GM18502 (cell line): ENCODE measurements at regions not wholly inside any gene's neighbourhood (a gene's known extent, or its start where the extent isn't known, plus 50 kb on each side); places are given as distances from the start of the nearest gene placed in this dataset.
"Not testable (repeated sequence)": the region's sequence is repeated elsewhere in the genome, so short reads cannot be mapped to it uniquely, and the experiment has no call there.

ENCODE experiments used
- ATAC-seq: cut with Tn5 transposase; IDR thresholded peaks from one replicate; pipeline ENCODE4 v1.9.1; 2021; ENCODE audit warnings: mild to moderate bottlenecking; ENCODE audit not compliant: unreplicated experiment, poor library complexity

DNA sequence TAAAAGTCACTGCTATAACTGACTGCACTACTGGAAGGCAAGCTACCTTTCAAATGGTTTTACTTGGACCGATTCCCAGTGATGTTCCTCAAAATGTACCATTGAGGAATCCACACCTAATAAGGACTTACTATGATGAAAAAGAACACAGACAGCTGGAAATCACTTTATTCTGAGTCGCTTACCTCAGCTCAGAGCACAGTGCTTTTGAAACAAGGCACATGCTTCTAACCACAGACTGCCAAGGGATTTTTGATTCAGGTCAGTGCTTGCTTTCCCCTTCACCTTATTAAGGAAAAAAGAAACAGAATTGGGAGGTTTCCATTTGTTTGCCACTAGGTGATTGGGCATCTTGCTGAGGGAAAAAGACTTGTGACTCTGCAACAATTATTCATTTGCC, 707.5 kb upstream of the FSHR start:
- no peak for ATAC-seq

DNA sequence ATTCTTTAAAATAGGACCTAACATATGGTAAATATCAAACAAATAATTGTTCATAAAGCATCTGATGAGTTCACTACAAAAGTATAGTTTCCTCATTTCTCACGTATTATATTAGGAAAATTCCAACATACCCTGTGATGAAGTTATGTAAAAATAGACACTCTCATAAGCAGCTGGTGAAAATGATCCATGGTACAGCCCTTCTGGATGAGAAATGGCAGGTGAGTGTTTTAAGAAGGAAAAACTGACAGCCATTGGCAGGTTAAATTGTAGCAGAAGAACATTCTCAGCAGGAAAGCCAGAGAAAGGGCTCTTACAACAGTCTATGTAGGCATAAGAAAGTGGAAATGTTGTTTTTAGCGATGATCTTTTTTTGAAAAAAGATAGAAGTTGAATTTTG, 706.5 kb upstream of the FSHR start:
- no peak for ATAC-seq

- no peak for ATAC-seq
Measured at GRCh38 chr2:49860170-49860569, 705.9 kb upstream of the FSHR start.

- no peak for ATAC-seq
Measured at GRCh38 chr2:49858657-49859056, 704.3 kb upstream of the FSHR start.

GRCh38 chr2:49858113-49858490, 703.8 kb upstream of the FSHR start:
- ATAC-seq = no peak

DNA sequence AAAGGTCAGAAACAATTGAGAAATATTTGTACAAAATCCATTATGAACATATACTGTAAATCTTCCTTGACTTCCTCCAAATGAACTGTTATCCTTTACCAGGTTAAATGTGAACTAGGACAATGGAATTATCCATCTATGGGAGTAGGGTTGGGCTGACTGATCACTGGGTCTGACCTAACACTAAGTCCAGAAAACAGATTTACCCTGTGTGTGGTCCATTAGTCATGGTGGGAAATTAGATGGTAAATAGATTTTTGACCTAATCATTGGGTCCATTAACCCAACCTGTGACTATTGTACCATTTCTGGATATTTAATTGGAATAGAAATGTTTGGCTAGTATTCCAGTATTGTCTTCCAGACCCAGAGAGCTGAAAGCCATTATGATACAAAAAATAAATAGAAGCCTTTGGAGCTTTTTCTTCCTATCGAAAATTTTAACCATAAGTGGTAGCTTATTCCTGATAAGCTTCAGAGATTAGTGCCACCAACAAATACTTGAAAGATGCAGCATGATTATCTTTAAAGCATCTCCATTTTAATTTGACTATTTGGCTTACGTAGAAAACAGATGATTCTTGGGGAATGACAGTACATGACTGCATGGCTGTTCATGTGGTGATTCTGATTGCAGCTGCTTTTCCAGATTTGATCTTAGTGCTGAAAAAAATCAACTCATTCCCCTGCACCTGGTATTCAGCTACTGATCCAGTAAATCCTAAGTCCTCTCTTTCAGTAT, 703.2 kb upstream of the FSHR start:
- ATAC-seq = no peak

GRCh38 chr2:49845671-49846070, 691.4 kb upstream of the FSHR start:
- no peak for ATAC-seq

GRCh38 chr2:49845021-49845420, 690.7 kb upstream of the FSHR start:
- no peak for ATAC-seq

- ATAC-seq = not testable (repeated sequence)
Measured at GRCh38 chr2:49844113-49844512, 689.8 kb upstream of the FSHR start.

GRCh38 chr2:49843314-49843713, 689.0 kb upstream of the FSHR start:
- no peak for ATAC-seq

GRCh38 chr2:49840428-49840975, 686.2 kb upstream of the FSHR start:
- ATAC-seq = no peak

DNA sequence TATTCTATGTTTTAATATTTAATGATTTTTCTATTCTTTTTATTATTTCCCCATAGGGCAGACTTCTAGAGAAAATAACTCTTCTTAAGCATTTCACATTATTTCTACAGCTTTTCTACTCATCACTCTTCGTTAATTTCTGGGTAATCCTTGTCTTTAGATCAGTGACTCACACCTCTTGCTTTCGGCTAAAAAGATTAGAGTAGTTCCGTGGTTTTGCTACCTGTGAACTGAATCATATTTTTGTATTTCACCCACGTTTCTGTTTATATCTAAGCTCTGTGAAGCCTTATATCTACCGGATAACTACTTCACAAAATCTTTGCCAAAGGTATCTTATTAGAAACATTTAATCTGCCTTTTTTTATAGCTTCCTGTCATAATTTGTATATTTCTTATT, 685.5 kb upstream of the FSHR start:
- ATAC-seq = no peak

- ATAC-seq = no peak
Measured at GRCh38 chr2:49837561-49838293, 683.4 kb upstream of the FSHR start.

DNA sequence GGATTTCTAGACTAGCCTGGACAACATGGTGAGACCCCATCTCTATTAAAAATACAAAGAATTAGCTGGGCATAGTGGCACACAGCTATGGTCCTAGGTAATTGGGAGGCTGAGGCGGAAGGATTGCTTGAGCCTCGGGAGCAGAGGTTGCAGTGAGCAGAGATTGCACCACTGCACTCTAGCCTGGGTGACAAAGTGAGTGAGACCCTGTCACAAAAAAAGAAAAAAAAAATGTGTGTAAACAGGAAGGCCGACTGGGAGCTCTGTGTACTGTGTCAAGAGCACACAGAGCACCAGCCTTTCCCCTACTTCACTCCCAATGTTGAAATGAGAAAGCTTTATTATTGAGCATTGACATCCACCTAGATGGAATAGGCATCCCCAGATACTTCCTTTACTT, 681.7 kb upstream of the FSHR start:
- ATAC-seq = no peak

GRCh38 chr2:49834433-49834832, 680.1 kb upstream of the FSHR start:
- no peak for ATAC-seq

- ATAC-seq = no peak
Measured at GRCh38 chr2:49832555-49832954, 678.2 kb upstream of the FSHR start.

DNA sequence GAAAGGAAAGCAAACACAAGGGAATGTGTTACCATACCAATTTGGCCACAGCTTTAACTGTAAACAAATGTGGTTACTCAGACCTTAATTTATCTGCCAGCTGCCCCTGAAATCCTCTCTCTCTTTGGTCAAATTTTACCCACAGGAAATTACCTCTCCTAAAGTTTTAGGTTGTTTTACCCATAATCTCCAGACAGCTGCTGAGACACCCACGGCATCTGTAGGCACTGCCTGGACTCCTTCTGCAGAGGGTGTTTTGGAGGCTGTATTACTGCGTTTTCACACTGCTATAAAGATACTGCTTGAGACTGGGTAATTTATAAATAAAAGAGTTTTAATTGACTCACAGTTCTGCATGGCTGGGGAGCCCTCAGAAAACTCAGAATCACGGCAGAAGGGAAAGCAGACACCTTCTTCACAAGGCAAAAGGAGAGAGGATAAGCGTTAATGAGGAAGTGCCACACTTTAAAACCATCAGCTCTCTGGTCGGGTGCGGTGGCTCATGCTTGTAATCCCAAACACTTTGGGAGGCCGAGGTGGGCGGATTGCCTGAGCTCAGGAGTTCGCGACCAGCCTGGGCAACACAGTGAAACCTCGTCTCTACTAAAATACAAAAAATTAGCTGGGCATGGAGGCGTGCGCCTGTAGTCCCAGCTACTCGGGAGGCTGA, 677.5 kb upstream of the FSHR start:
- ATAC-seq = no peak

DNA sequence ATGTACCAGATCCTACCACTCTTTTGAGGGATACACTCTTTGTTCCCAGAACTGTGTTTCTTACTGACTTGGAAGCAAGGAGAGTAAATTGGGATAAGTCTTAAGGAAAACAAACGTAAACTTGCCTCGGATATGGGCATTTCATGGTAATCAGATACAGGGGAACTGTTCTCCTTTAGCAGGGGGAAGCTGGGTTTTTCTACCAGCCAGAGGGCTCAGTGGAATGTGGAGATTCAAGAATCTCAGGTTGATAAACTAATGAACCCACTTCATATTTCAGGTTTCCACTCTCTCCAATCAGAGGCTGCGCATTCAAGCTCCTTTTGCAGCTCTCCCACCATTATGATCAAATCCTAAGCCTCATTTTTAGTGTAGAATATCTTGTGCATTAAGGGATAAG, 676.5 kb upstream of the FSHR start:
- no peak for ATAC-seq

DNA sequence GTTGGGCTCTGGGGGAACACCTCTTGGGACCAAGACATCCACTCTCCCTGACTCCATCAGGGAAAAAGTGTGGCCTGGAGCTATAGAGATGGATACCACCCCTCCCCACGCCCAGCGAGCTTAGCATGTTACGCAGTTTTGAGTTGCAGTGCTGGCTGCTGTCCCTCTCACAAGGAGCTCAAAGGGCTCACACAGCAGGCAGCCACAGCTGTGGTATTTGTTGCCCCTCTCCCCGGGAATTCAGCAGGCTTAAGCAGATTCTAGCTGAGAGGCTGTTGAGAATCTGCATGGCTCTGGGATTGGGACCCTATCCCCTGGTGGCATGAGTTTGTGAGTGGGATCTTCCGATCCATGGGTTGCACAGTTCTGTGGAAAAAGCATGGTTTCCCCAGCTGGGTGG, 673.1 kb upstream of the FSHR start:
- no peak for ATAC-seq

DNA sequence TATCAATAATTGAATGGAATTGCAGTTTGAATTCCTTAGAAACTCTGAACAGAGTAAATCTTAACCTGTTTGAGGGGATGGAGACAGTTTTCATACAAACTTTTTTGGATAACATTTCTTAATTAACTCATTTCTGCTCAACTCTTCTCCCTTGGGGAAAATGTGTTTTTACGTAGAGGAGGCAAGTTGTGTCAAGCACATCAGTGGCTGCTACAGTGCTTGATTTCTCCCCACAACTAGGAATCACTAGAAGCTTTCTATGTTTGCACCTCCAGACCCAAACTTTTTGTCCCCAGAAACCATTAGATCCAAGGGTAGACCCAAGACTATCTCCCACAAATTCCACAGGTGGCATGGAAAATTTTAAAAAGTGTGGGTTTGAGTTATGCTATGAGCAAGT, 658.9 kb upstream of the FSHR start:
- no peak for ATAC-seq

DNA sequence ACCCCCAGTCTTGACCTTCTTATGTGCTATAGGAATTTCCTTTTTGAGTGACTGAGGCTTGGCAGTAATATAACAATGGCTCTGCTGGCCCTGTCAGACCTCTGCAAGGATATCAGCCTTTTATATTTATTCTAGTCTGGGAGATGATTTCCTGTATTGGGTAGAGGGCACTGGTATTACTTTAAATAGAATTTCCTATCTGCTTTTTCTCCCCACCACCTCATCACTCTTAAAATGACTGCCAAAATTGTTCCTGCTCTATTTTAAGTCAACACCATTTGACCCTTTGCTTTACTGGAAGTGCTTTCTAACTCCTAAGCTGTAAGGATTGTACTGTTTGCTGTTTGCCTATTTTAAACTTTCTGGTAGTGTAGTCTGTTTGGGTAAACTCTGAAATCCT, 658.4 kb upstream of the FSHR start:
- ATAC-seq = no peak
